ENCODE measurements at regions not wholly inside any gene's neighbourhood (a gene's known extent, or its start where the extent isn't known, plus 50 kb on each side); places are given as distances from the start of the nearest gene placed in this dataset.

DNA sequence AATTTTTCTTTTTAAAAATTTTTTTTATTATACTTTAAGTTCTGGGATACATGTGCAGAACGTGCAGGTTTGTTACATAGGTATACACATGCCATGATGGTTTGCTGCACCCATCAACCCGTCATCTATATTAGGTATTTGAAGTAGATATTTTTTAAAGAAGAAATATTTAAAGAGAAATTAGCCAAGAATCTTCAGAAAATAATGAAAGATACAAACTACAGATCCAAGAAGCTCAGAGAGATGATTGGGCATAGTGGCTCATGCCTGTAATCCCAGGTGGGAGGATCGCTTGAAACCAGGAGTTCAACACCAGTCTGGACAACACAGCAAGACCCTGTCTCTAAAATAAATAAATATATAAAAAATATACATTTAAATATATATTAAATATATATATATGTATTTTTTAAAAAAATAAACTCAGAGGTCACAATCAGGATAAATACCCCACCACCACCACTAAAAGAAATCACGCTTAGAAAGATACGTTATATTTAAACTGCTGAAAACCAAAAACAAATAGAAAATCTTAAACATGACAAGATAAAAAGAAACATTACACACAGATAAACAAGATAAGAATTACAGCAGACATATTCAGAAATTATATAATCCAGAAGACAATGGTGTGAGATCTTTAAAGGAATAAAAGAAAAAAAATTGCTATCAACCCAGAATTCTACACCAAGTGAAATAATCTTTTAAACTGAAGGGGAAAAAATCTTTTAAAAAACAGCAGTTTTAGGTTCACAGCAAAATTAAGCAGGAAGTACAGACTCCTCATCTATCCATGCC, 57.5 kb downstream of the CSF2 start:
- H3K27ac Mint-ChIP-seq: no peak overlapping the region
- H3K4me3 Mint-ChIP-seq: no peak overlapping the region
- H3K4me1 Mint-ChIP-seq: peaks cover 2% of the 10 kb centered on the region

DNA sequence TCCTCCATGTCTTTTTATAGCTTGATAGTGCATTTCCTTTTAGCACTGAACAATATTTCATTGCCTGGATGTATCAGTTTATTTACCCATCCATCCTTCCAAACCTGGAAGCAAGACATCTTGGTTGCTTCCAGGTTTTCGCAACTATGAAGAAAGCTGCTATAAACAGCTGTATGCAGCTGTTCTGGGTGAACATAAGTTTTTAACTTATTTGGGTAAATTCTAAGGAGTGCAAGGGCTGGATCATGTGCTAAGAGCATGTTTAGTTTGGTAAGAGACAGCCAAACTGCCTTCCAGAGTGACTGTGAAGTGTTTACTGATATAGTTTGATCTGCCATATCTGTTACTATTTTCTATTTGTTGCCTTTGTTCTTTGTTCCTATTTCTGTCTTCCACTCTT, 58.5 kb downstream of the CSF2 start:
- Mint-ChIP-seq H3K27me3 (peaks cover 2% of the 10 kb centered on the region), H3K27ac (no peak overlapping the region), H3K9me3 (ENCODE audit: low read depth) (peaks cover 8% of the 10 kb centered on the region), H3K4me3 (no peak overlapping the region), H3K36me3 (peaks cover 21% of the 10 kb centered on the region), H3K4me1 (peaks cover 2% of the 10 kb centered on the region)
- CTCF ChIA-PET: no interaction called here
- ATAC-seq (no peak), DNase-seq (no peak)

More for the DNA sequence above, 57.5 kb downstream of the CSF2 start:
- CTCF ChIA-PET: no interaction called here
- Mint-ChIP-seq H3K27me3 (peaks cover 2% of the 10 kb centered on the region), H3K36me3 (peaks cover 21% of the 10 kb centered on the region), H3K9me3 (ENCODE audit: low read depth) (peaks cover 8% of the 10 kb centered on the region)
- no peak for ATAC-seq
- no peak for DNase-seq

- Mint-ChIP-seq H3K4me3 (no peak overlapping the region), H3K9me3 (ENCODE audit: low read depth) (no peaks in the 10 kb centered on the region), H3K27me3 (peaks cover 2% of the 10 kb centered on the region), H3K27ac (no peak overlapping the region), H3K36me3 (peaks cover 11% of the 10 kb centered on the region), H3K4me1 (peaks cover 2% of the 10 kb centered on the region)
- no peak for DNase-seq
- CTCF ChIA-PET: interaction anchor here (0.8 to 2.3 kb wide), 9 partner anchors 12 to 70 kb away, joined by 3 to 21 read pairs (median 4); partner anchors contain the start of gene CSF2
- no peak for ATAC-seq
These were observed 60.8 kb downstream of the CSF2 start for GRCh38 chr5:132134384-132134783.

- no peak for DNase-seq
- no peak overlapping the region for H3K4me3 Mint-ChIP-seq
- peaks cover 8% of the 10 kb centered on the region for H3K27me3 Mint-ChIP-seq
- peaks cover 3% of the 10 kb centered on the region for H3K9me3 Mint-ChIP-seq (ENCODE audit: low read depth)
- peaks cover 6% of the 10 kb centered on the region for H3K36me3 Mint-ChIP-seq
- H3K27ac Mint-ChIP-seq: no peak overlapping the region
- CTCF ChIA-PET: interaction anchor here (0.7 to 2.0 kb wide), 3 partner anchors 25 to 74 kb away, joined by 3 to 5 read pairs (median 3); no protein-coding TSS in a partner anchor
- H3K4me1 Mint-ChIP-seq: peaks cover 2% of the 10 kb centered on the region
- no peak for ATAC-seq
These were observed 63.3 kb downstream of the CSF2 start for GRCh38 chr5:132136906-132137305.

GRCh38 chr5:132138260-132138659, 64.7 kb downstream of the CSF2 start:
- peaks cover 9% of the 10 kb centered on the region for H3K9me3 Mint-ChIP-seq (ENCODE audit: low read depth)
- no peak overlapping the region for H3K4me3 Mint-ChIP-seq
- DNase-seq (no peak), ATAC-seq (no peak)
- CTCF ChIA-PET: no interaction called here
- peaks cover 7% of the 10 kb centered on the region for H3K27me3 Mint-ChIP-seq
- H3K36me3 Mint-ChIP-seq: peaks cover 9% of the 10 kb centered on the region
- H3K4me1 Mint-ChIP-seq: peaks cover 2% of the 10 kb centered on the region
- H3K27ac Mint-ChIP-seq: no peak overlapping the region
